22Rv1 (cell line): ENCODE measurements at regions not wholly inside any gene's neighbourhood (a gene's known extent, or its start where the extent isn't known, plus 50 kb on each side); places are given as distances from the start of the nearest gene placed in this dataset.

ENCODE experiments used
- ZFX ChIP-seq: fragments of 450-650 bp; IDR thresholded peaks from 2 replicates; pipeline ENCODE4 v1.6.1; 2017; ENCODE audit warnings: antibody characterized with exemption, borderline replicate concordance
- TF ChIP-seq, protein P1 (sequence below): fragments of 450-650 bp; IDR thresholded peaks from 2 replicates; pipeline ENCODE4 v1.5.1; 2017; ENCODE audit warnings: mild to moderate bottlenecking

DNA sequence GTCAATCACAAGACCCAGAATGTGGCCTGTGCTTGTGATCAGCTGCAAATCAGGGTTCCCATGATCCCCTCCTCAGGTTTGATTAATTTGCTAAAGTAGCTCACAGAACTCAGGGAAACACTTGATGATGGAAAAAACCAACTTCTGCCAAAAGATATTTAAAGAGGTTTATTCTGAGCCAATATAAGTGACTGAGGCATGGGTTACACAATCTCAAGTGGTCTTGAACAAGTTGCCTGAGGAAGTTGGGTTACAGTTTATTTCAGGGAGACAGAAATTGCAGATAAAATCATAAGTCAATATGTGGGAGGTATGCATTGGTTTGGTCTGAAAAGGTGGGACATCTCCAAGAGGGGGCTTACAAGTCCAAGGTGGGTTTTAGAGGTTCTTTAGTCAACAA is 243.1 kb downstream of the S1PR1 start:
- TF ChIP-seq, protein P1, sequence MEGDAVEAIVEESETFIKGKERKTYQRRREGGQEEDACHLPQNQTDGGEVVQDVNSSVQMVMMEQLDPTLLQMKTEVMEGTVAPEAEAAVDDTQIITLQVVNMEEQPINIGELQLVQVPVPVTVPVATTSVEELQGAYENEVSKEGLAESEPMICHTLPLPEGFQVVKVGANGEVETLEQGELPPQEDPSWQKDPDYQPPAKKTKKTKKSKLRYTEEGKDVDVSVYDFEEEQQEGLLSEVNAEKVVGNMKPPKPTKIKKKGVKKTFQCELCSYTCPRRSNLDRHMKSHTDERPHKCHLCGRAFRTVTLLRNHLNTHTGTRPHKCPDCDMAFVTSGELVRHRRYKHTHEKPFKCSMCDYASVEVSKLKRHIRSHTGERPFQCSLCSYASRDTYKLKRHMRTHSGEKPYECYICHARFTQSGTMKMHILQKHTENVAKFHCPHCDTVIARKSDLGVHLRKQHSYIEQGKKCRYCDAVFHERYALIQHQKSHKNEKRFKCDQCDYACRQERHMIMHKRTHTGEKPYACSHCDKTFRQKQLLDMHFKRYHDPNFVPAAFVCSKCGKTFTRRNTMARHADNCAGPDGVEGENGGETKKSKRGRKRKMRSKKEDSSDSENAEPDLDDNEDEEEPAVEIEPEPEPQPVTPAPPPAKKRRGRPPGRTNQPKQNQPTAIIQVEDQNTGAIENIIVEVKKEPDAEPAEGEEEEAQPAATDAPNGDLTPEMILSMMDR: no peak
- TF ChIP-seq ZFX: no peak
